HepG2 (cell line): ENCODE measurements at regions not wholly inside any gene's neighbourhood (a gene's known extent, or its start where the extent isn't known, plus 50 kb on each side); places are given as distances from the start of the nearest gene placed in this dataset.
A peak's percentile ranks its signal among the peaks of the same experiment; 100 is the strongest.

ENCODE experiments used
- AKNA ChIP-seq: sonication (generic); formaldehyde crosslinking; IDR thresholded peaks from 2 replicates; pipeline ENCODE4 v1.4.0; 2020; ENCODE audit warnings: missing genetic modification reagents, borderline replicate concordance
- ASH2L ChIP-seq: fragments of 300-600, 200-600 bp; sonication (generic); IDR thresholded peaks from 2 replicates; pipeline ENCODE4 v1.7.0; 2017; ENCODE audit warnings: low read depth, mild to moderate bottlenecking, moderate library complexity, mixed read lengths, low read length; ENCODE audit not compliant: insufficient read length
- ETV6 ChIP-seq: sonication (generic); formaldehyde crosslinking; conservative IDR thresholded peaks from 2 replicates; pipeline ENCODE4 v1.4.0; 2020; ENCODE audit warnings: missing genetic modification reagents
- FOSL1 ChIP-seq: sonication (generic); formaldehyde crosslinking; IDR thresholded peaks from 2 replicates; pipeline ENCODE4 v1.9.0; 2021; ENCODE audit warnings: missing genetic modification reagents, borderline replicate concordance
- IRF2 ChIP-seq: IDR thresholded peaks from 2 replicates; pipeline ENCODE4 v1.6.1; 2018; ENCODE audit warnings: missing genetic modification reagents, missing compliant biosample characterization
- KAT8 ChIP-seq: IDR thresholded peaks from 2 replicates; pipeline ENCODE4 v1.6.1; 2016; ENCODE audit warnings: missing genetic modification reagents, missing compliant biosample characterization
- MAF1 ChIP-seq: sonication (generic); formaldehyde crosslinking; IDR thresholded peaks from 2 replicates; pipeline ENCODE4 v1.5.0; 2020; ENCODE audit warnings: missing genetic modification reagents, borderline replicate concordance
- PHF20 ChIP-seq: sonication (generic); formaldehyde crosslinking; IDR thresholded peaks from 2 replicates; pipeline ENCODE4 v1.5.0; 2020; ENCODE audit warnings: mild to moderate bottlenecking, missing genetic modification reagents
- PLRG1 ChIP-seq: fragments of 450-650 bp; conservative IDR thresholded peaks from 2 replicates; pipeline ENCODE4 v1.6.1; 2016
- PRDM10 ChIP-seq: sonication (generic); formaldehyde crosslinking; IDR thresholded peaks from 2 replicates; pipeline ENCODE4 v1.4.0; 2020; ENCODE audit warnings: low read depth, missing genetic modification reagents
- SKI ChIP-seq: fragments of 450-650 bp; IDR thresholded peaks from one replicate; pipeline ENCODE4 v1.6.1; 2018; ENCODE audit warnings: mild to moderate bottlenecking; ENCODE audit not compliant: partially characterized antibody
- ZBTB33 ChIP-seq: sonication (generic); formaldehyde crosslinking; IDR thresholded peaks from 2 replicates; pipeline ENCODE4 v1.4.0; 2020; ENCODE audit warnings: missing genetic modification reagents
- ZFP36L2 ChIP-seq: sonication (generic); formaldehyde crosslinking; IDR thresholded peaks from 2 replicates; pipeline ENCODE4 v1.4.0; 2020; ENCODE audit warnings: missing genetic modification reagents
- ZNF232 ChIP-seq: sonication (generic); formaldehyde crosslinking; IDR thresholded peaks from 2 replicates; pipeline ENCODE4 v1.4.0; 2020; ENCODE audit warnings: missing genetic modification reagents, borderline replicate concordance
- ZNF512B ChIP-seq: sonication (generic); formaldehyde crosslinking; IDR thresholded peaks from 2 replicates; pipeline ENCODE4 v1.5.1; 2020; ENCODE audit warnings: missing genetic modification reagents, mild to moderate bottlenecking, borderline replicate concordance
- ZNF788 ChIP-seq: sonication (generic); formaldehyde crosslinking; IDR thresholded peaks from 2 replicates; pipeline ENCODE4 v1.5.0; 2020; ENCODE audit warnings: mild to moderate bottlenecking, missing genetic modification reagents, borderline replicate concordance

GRCh38 chr10:3852147-3852904 is 67.3 kb upstream of the KLF6 start (continued):
- TF ChIP-seq IRF2 (CRISPR knock-in tag) (peak; percentile 68; the same call in 1 of the 2 replicates), ASH2L (peak; percentile 62), FOSL1 (CRISPR knock-in tag) (peak; percentile 87), PHF20 (CRISPR knock-in tag) (no peak), ZFP36L2 (CRISPR knock-in tag) (no peak), ZNF232 (CRISPR knock-in tag) (no peak), SKI (peak; percentile 40), AKNA (CRISPR knock-in tag) (no peak), ZBTB33 (0 out of 2 replicates have a peak, but pooled peaks have one; percentile 35), PRDM10 (0 out of 2 replicates have a peak, but pooled peaks have one; percentile 29), ETV6 (CRISPR knock-in tag) (no peak), MAF1 (CRISPR knock-in tag) (no peak), ZNF512B (no peak), ZNF788 (CRISPR knock-in tag) (no peak), PLRG1 (no peak), KAT8 (peak; percentile 63)
